GM23338 (cell line): ENCODE measurements at regions not wholly inside any gene's neighbourhood (a gene's known extent, or its start where the extent isn't known, plus 50 kb on each side); places are given as distances from the start of the nearest gene placed in this dataset.

Experiments
- ATAC-seq: fragments of 200-7000 bp; cut with Tn5 transposase; 3 replicates; pipeline ENCODE4 v1.9.1; 2020
- DNase-seq: peaks from one replicate; pipeline ENCODE4 v3.0.0-alpha.2; 2015; ENCODE audit warnings: low spot score
- H2AFZ ChIP-seq: fragments of 200-600 bp; sonication (generic); 2 replicates; pipeline ENCODE4 v1.8.0; 2016; ENCODE audit warnings: antibody characterized with exemption, mild to moderate bottlenecking, moderate library complexity
- H3F3A ChIP-seq: fragments of 200-600 bp; sonication (generic); replicated peaks from 2 replicates; pipeline ENCODE4 v1.8.0; 2017; ENCODE audit warnings: antibody characterized with exemption, mixed run types, low read depth
- H3K27ac ChIP-seq: fragments of 200-600 bp; sonication (generic); 2 replicates; pipeline ENCODE4 v1.6.1; 2016; ENCODE audit warnings: low read depth
- H3K27me3 ChIP-seq: fragments of 200-600 bp; sonication (generic); 2 replicates; pipeline ENCODE4 v1.8.0; 2016; ENCODE audit warnings: mild to moderate bottlenecking, mixed run types, moderate library complexity; ENCODE audit not compliant: insufficient read depth
- H3K36me3 ChIP-seq: fragments of 200-600 bp; sonication (generic); 2 replicates; pipeline ENCODE4 v1.8.0; 2016; ENCODE audit warnings: mild to moderate bottlenecking; ENCODE audit not compliant: insufficient read depth
- H3K4me1 ChIP-seq: fragments of 200-600 bp; sonication (generic); 2 replicates; pipeline ENCODE4 v1.8.0; 2016; ENCODE audit warnings: mild to moderate bottlenecking, moderate library complexity; ENCODE audit not compliant: insufficient read depth
- H3K4me2 ChIP-seq: fragments of 200-600 bp; sonication (generic); 2 replicates; pipeline ENCODE4 v1.7.1; 2017; ENCODE audit warnings: mixed run types
- H3K4me3 ChIP-seq: fragments of 200-600 bp; sonication (generic); 2 replicates; pipeline ENCODE4 v1.6.1; 2016; ENCODE audit warnings: mixed run types
- H3K79me2 ChIP-seq: fragments of 200-600 bp; sonication (generic); replicated peaks from 2 replicates; pipeline ENCODE4 v1.8.0; 2017; ENCODE audit warnings: mild to moderate bottlenecking; ENCODE audit not compliant: insufficient read depth
- H3K9me2 ChIP-seq: fragments of 200-600 bp; sonication (generic); 2 replicates; pipeline ENCODE4 v1.8.0; 2017; ENCODE audit not compliant: insufficient read depth
- H4K20me1 ChIP-seq: fragments of 200-600 bp; sonication (generic); replicated peaks from 2 replicates; pipeline ENCODE4 v1.8.0; 2017; ENCODE audit warnings: mild to moderate bottlenecking; ENCODE audit not compliant: insufficient read depth
- H3K27ac Mint-ChIP-seq: 2 replicates; pipeline ENCODE4 v1.8.0; 2020; ENCODE audit warnings: inconsistent platforms, mild to moderate bottlenecking, moderate library complexity, mixed read lengths
- H3K27me3 Mint-ChIP-seq: 3 replicates; pipeline ENCODE4 v1.8.0; 2022; ENCODE audit warnings: low read depth, mild to moderate bottlenecking, moderate library complexity, mixed read lengths, inconsistent platforms; ENCODE audit not compliant: insufficient read depth, poor library complexity
- H3K36me3 Mint-ChIP-seq: 3 replicates; pipeline ENCODE4 v1.8.0; 2021; ENCODE audit warnings: low read depth, mild to moderate bottlenecking, inconsistent platforms, moderate library complexity, mixed read lengths
- H3K4me1 Mint-ChIP-seq: 3 replicates; pipeline ENCODE4 v1.8.0; 2020; ENCODE audit warnings: mild to moderate bottlenecking, inconsistent platforms, mixed read lengths
- H3K4me3 Mint-ChIP-seq: 3 replicates; pipeline ENCODE4 v1.8.0; 2021; ENCODE audit warnings: moderate library complexity, mild to moderate bottlenecking, inconsistent platforms, mixed read lengths
- H3K9me3 Mint-ChIP-seq: 3 replicates; pipeline ENCODE4 v1.8.0; 2020; ENCODE audit warnings: moderate library complexity, mild to moderate bottlenecking, inconsistent platforms, mixed read lengths
- CREB1 ChIP-seq: fragments of 250-450 bp; sonication (Bioruptor Pico); IDR thresholded peaks from 2 replicates; pipeline ENCODE4 v1.5.0; 2020; ENCODE audit warnings: low read depth, mild to moderate bottlenecking, moderate library complexity
- EZH2 ChIP-seq: fragments of 200-600 bp; sonication (generic); IDR thresholded peaks from one replicate; pipeline ENCODE4 v1.8.0; 2017; ENCODE audit warnings: antibody characterized with exemption, mild to moderate bottlenecking, low read depth; ENCODE audit not compliant: unreplicated experiment
- EZH2phosphoT487 ChIP-seq: fragments of 200-600 bp; sonication (generic); IDR thresholded peaks from one replicate; pipeline ENCODE4 v1.8.1; 2018; ENCODE audit warnings: antibody characterized with exemption; ENCODE audit not compliant: unreplicated experiment
- JUNB ChIP-seq: IDR thresholded peaks from one replicate; pipeline ENCODE4 v1.6.1; 2016; ENCODE audit warnings: antibody characterized with exemption; ENCODE audit not compliant: unreplicated experiment
- NANOG ChIP-seq: IDR thresholded peaks from 2 replicates; pipeline ENCODE4 v1.6.1; 2016; ENCODE audit warnings: antibody characterized with exemption, borderline replicate concordance
- POLR2AphosphoS5 ChIP-seq: IDR thresholded peaks from 2 replicates; pipeline ENCODE4 v1.6.1; 2016; ENCODE audit warnings: antibody characterized with exemption, low read depth
- STAT1 ChIP-seq: IDR thresholded peaks from one replicate; pipeline ENCODE4 v1.6.1; 2016; ENCODE audit warnings: antibody characterized with exemption; ENCODE audit not compliant: unreplicated experiment
- ZNF114 ChIP-seq: fragments of 250-450 bp; sonication (Bioruptor Pico); IDR thresholded peaks from 2 replicates; pipeline ENCODE4 v1.5.0; 2020; ENCODE audit warnings: mild to moderate bottlenecking, moderate library complexity
- ZNF331 ChIP-seq: fragments of 250-450 bp; sonication (Bioruptor Pico); IDR thresholded peaks from 2 replicates; pipeline ENCODE4 v1.5.0; 2020; ENCODE audit warnings: low read depth, mild to moderate bottlenecking, moderate library complexity
- TF ChIP-seq, protein P1 (sequence below): IDR thresholded peaks from 2 replicates; pipeline ENCODE4 v1.6.1; 2016; ENCODE audit warnings: antibody characterized with exemption
- TF ChIP-seq, protein P2 (sequence below): IDR thresholded peaks from one replicate; pipeline ENCODE4 v1.6.1; 2018; ENCODE audit warnings: antibody characterized with exemption; ENCODE audit not compliant: unreplicated experiment
- TF ChIP-seq, protein P3 (sequence below), 2 experiments: fragments of 200-600 bp in 1 of 2; sonication (generic) in 1 of 2; conservative IDR thresholded peaks; 2 replicates each; pipeline versions ENCODE4 v1.5.1 to v1.6.1; 2016 to 2017; ENCODE audit warnings: antibody characterized with exemption in 2 of 2, low read depth in 2 of 2, mild to moderate bottlenecking in 2 of 2, moderate library complexity in 1 of 2

DNA sequence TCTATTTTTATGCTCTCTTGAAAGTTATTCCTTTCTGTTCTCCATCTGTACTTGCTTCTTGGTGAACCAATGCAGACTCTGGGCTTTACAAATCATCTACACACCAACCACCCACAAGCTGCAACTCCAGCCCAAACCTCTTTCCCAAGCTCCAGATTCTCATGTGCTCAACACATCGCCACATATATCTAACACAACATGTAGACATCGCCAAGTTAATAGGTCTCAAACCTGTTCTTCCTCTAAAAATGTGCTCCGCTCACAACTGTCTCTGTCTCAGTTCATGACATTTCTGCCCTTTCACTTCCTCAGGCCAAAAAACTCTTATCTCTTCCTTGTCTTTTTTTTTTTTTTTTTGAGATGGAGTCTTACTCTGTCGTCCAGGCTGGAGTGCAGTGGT, 95.7 kb upstream of the EEPD1 start:
- Mint-ChIP-seq H3K9me3 (peaks cover 3% of the 10 kb centered on the region; the same call in 2 of the 3 replicates), H3K27ac (no peak overlapping the region), H3K4me1 (peaks cover 11% of the 10 kb centered on the region), H3K27me3 (peaks cover 3% of the 10 kb centered on the region), H3K4me3 (no peak overlapping the region), H3K36me3 (no peaks in the 10 kb centered on the region)
- no peak overlapping the region for H3K4me2 ChIP-seq
- H3K27ac ChIP-seq, result no peak overlapping the region
- H3K36me3 ChIP-seq, result no peaks in the 10 kb centered on the region
- H2AFZ ChIP-seq, result no peak overlapping the region
- ATAC-seq (no peak), DNase-seq (no peak)
- H3F3A ChIP-seq, result no peaks in the 10 kb centered on the region
- TF ChIP-seq EZH2 (no peak), POLR2AphosphoS5 (no peak), CREB1 (CRISPR knock-in tag) (no peak), EZH2phosphoT487 (no peak), ZNF114 (no peak), JUNB (no peak)
- TF ChIP-seq, protein P1, sequence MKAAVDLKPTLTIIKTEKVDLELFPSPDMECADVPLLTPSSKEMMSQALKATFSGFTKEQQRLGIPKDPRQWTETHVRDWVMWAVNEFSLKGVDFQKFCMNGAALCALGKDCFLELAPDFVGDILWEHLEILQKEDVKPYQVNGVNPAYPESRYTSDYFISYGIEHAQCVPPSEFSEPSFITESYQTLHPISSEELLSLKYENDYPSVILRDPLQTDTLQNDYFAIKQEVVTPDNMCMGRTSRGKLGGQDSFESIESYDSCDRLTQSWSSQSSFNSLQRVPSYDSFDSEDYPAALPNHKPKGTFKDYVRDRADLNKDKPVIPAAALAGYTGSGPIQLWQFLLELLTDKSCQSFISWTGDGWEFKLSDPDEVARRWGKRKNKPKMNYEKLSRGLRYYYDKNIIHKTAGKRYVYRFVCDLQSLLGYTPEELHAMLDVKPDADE, result no peak
- TF ChIP-seq, protein P2, sequence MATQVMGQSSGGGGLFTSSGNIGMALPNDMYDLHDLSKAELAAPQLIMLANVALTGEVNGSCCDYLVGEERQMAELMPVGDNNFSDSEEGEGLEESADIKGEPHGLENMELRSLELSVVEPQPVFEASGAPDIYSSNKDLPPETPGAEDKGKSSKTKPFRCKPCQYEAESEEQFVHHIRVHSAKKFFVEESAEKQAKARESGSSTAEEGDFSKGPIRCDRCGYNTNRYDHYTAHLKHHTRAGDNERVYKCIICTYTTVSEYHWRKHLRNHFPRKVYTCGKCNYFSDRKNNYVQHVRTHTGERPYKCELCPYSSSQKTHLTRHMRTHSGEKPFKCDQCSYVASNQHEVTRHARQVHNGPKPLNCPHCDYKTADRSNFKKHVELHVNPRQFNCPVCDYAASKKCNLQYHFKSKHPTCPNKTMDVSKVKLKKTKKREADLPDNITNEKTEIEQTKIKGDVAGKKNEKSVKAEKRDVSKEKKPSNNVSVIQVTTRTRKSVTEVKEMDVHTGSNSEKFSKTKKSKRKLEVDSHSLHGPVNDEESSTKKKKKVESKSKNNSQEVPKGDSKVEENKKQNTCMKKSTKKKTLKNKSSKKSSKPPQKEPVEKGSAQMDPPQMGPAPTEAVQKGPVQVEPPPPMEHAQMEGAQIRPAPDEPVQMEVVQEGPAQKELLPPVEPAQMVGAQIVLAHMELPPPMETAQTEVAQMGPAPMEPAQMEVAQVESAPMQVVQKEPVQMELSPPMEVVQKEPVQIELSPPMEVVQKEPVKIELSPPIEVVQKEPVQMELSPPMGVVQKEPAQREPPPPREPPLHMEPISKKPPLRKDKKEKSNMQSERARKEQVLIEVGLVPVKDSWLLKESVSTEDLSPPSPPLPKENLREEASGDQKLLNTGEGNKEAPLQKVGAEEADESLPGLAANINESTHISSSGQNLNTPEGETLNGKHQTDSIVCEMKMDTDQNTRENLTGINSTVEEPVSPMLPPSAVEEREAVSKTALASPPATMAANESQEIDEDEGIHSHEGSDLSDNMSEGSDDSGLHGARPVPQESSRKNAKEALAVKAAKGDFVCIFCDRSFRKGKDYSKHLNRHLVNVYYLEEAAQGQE, result no peak
- no peak overlapping the region for H3K4me3 ChIP-seq
- no peaks in the 10 kb centered on the region for H3K79me2 ChIP-seq
- H3K4me1 ChIP-seq, result no peaks in the 10 kb centered on the region
- no peaks in the 10 kb centered on the region for H4K20me1 ChIP-seq
- H3K9me2 ChIP-seq, result no peaks in the 10 kb centered on the region; the same call in 1 of the 2 replicates
- H3K27me3 ChIP-seq, result no peaks in the 10 kb centered on the region

DNA sequence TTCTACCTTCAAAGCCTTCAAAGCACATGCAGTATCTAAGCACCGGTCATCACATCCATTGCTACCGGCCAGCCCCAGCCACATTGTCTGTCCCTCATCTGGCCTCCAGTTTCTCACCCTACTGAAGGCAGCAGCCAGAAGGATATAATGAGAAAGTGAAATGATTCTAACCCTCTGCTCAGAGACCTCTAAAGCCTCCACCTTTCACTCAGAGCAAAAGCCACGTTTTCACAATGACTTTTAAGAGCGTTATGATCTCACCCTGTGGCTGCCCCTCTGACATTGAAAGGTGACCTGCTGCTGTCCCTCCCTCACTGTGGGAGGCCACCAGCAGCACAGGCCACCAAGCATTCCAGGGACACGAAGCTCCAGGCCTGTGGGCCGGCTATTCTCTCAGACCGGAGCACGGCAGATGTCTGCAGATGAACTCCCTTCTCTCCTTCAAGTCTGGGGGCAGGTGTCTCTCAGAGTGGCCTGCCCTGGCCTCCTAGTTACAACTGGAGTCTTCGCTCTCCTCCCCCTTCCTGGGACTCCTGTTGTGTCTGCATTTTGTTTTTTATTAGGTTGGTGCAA, 94.9 kb upstream of the EEPD1 start:
- Mint-ChIP-seq H3K36me3 (no peaks in the 10 kb centered on the region), H3K9me3 (peaks cover 3% of the 10 kb centered on the region; the same call in 2 of the 3 replicates)
- TF ChIP-seq NANOG (no peak), JUNB (no peak), STAT1 (no peak), EZH2 (no peak), POLR2AphosphoS5 (no peak), ZNF114 (no peak), CREB1 (CRISPR knock-in tag) (no peak), EZH2phosphoT487 (no peak), ZNF331 (CRISPR knock-in tag) (no peak)
- TF ChIP-seq, protein P2, result no peak
- TF ChIP-seq, protein P1, result no peak
- TF ChIP-seq, protein P3, sequence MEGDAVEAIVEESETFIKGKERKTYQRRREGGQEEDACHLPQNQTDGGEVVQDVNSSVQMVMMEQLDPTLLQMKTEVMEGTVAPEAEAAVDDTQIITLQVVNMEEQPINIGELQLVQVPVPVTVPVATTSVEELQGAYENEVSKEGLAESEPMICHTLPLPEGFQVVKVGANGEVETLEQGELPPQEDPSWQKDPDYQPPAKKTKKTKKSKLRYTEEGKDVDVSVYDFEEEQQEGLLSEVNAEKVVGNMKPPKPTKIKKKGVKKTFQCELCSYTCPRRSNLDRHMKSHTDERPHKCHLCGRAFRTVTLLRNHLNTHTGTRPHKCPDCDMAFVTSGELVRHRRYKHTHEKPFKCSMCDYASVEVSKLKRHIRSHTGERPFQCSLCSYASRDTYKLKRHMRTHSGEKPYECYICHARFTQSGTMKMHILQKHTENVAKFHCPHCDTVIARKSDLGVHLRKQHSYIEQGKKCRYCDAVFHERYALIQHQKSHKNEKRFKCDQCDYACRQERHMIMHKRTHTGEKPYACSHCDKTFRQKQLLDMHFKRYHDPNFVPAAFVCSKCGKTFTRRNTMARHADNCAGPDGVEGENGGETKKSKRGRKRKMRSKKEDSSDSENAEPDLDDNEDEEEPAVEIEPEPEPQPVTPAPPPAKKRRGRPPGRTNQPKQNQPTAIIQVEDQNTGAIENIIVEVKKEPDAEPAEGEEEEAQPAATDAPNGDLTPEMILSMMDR (conservative IDR thresholded peaks at IDR 0.05; ENCODE audit: low read depth in 2 of 2), result no peak

More for the DNA sequence above, 94.9 kb upstream of the EEPD1 start:
- Mint-ChIP-seq H3K27ac (no peak overlapping the region), H3K27me3 (peaks cover 3% of the 10 kb centered on the region), H3K4me1 (peaks cover 13% of the 10 kb centered on the region), H3K4me3 (no peak overlapping the region)
- H4K20me1 ChIP-seq, result no peaks in the 10 kb centered on the region
- no peak overlapping the region for H3K4me2 ChIP-seq
- no peaks in the 10 kb centered on the region for H3K79me2 ChIP-seq
- no peak for DNase-seq
- no peaks in the 10 kb centered on the region for H3K4me1 ChIP-seq
- H3K36me3 ChIP-seq, result no peaks in the 10 kb centered on the region
- H3K9me2 ChIP-seq, result no peaks in the 10 kb centered on the region; the same call in 1 of the 2 replicates
- H3K4me3 ChIP-seq, result no peak overlapping the region
- ATAC-seq, result no peak
- H3F3A ChIP-seq, result no peaks in the 10 kb centered on the region
- H2AFZ ChIP-seq, result no peak overlapping the region
- H3K27me3 ChIP-seq, result no peaks in the 10 kb centered on the region
- H3K27ac ChIP-seq, result no peak overlapping the region
